ENCODE measurements at regions not wholly inside any gene's neighbourhood (a gene's known extent, or its start where the extent isn't known, plus 50 kb on each side); places are given as distances from the start of the nearest gene placed in this dataset.

- no peak overlapping the region for H2AFZ ChIP-seq (ENCODE audit: low read length)
- TF ChIP-seq, protein P1, sequence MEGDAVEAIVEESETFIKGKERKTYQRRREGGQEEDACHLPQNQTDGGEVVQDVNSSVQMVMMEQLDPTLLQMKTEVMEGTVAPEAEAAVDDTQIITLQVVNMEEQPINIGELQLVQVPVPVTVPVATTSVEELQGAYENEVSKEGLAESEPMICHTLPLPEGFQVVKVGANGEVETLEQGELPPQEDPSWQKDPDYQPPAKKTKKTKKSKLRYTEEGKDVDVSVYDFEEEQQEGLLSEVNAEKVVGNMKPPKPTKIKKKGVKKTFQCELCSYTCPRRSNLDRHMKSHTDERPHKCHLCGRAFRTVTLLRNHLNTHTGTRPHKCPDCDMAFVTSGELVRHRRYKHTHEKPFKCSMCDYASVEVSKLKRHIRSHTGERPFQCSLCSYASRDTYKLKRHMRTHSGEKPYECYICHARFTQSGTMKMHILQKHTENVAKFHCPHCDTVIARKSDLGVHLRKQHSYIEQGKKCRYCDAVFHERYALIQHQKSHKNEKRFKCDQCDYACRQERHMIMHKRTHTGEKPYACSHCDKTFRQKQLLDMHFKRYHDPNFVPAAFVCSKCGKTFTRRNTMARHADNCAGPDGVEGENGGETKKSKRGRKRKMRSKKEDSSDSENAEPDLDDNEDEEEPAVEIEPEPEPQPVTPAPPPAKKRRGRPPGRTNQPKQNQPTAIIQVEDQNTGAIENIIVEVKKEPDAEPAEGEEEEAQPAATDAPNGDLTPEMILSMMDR (IDR thresholded peaks at IDR 0.05; ENCODE audit: extremely low read depth, low read depth, low read length), result no peak
- no peaks in the 10 kb centered on the region for H3K9me3 ChIP-seq (ENCODE audit: low read depth, low read length)
- H3K27ac ChIP-seq (ENCODE audit: low read depth, low read length), result no peak overlapping the region
- H3K79me2 ChIP-seq (ENCODE audit: insufficient read depth, low read length), result no peaks in the 10 kb centered on the region
- no peak overlapping the region for H3K4me3 ChIP-seq (ENCODE audit: insufficient read depth, low read length)
- H3K27me3 ChIP-seq (ENCODE audit: insufficient read depth, low read length), result peaks cover 59% of the 10 kb centered on the region
- H3K36me3 ChIP-seq (ENCODE audit: insufficient read depth, low read length), result no peaks in the 10 kb centered on the region
- DNase-seq (ENCODE audit: insufficient read length, low spot score, missing footprints), result no peak
- no peaks in the 10 kb centered on the region for H3K4me1 ChIP-seq (ENCODE audit: insufficient read depth, low read length)
- H3K4me2 ChIP-seq (ENCODE audit: insufficient read depth, low read length), result no peak overlapping the region
- H4K20me1 ChIP-seq (ENCODE audit: insufficient read depth, low read length), result no peaks in the 10 kb centered on the region
Measured at GRCh38 chr20:48266571-48266970, 481.3 kb upstream of the SULF2 start.

GRCh38 chr20:48265791-48266190, 480.5 kb upstream of the SULF2 start:
- no peak overlapping the region for H3K4me3 ChIP-seq (ENCODE audit: insufficient read depth, low read length)
- H3K4me2 ChIP-seq (ENCODE audit: insufficient read depth, low read length), result no peak overlapping the region
- H2AFZ ChIP-seq (ENCODE audit: low read length), result no peak overlapping the region
- no peak for DNase-seq (ENCODE audit: insufficient read length, low spot score, missing footprints)
- H3K36me3 ChIP-seq (ENCODE audit: insufficient read depth, low read length), result no peaks in the 10 kb centered on the region
- TF ChIP-seq, protein P1 (IDR thresholded peaks at IDR 0.05; ENCODE audit: extremely low read depth, low read depth, low read length), result no peak
- H4K20me1 ChIP-seq (ENCODE audit: insufficient read depth, low read length), result no peaks in the 10 kb centered on the region
- H3K27me3 ChIP-seq (ENCODE audit: insufficient read depth, low read length), result peaks cover 59% of the 10 kb centered on the region
- no peaks in the 10 kb centered on the region for H3K79me2 ChIP-seq (ENCODE audit: insufficient read depth, low read length)
- H3K4me1 ChIP-seq (ENCODE audit: insufficient read depth, low read length), result no peaks in the 10 kb centered on the region
- no peaks in the 10 kb centered on the region for H3K9me3 ChIP-seq (ENCODE audit: low read depth, low read length)
- H3K27ac ChIP-seq (ENCODE audit: low read depth, low read length), result no peak overlapping the region

- H3K9me3 ChIP-seq (ENCODE audit: low read depth, low read length), result no peaks in the 10 kb centered on the region
- H3K4me3 ChIP-seq (ENCODE audit: insufficient read depth, low read length), result no peak overlapping the region
- no peaks in the 10 kb centered on the region for H3K79me2 ChIP-seq (ENCODE audit: insufficient read depth, low read length)
- H3K27me3 ChIP-seq (ENCODE audit: insufficient read depth, low read length), result peaks cover 44% of the 10 kb centered on the region
- TF ChIP-seq, protein P1 (IDR thresholded peaks at IDR 0.05; ENCODE audit: extremely low read depth, low read depth, low read length), result no peak
- no peaks in the 10 kb centered on the region for H4K20me1 ChIP-seq (ENCODE audit: insufficient read depth, low read length)
- no peaks in the 10 kb centered on the region for H3K36me3 ChIP-seq (ENCODE audit: insufficient read depth, low read length)
- H3K4me1 ChIP-seq (ENCODE audit: insufficient read depth, low read length), result no peaks in the 10 kb centered on the region
- DNase-seq (ENCODE audit: insufficient read length, low spot score, missing footprints), result no peak
- no peak overlapping the region for H2AFZ ChIP-seq (ENCODE audit: low read length)
- H3K27ac ChIP-seq (ENCODE audit: low read depth, low read length), result no peak overlapping the region
- no peak overlapping the region for H3K4me2 ChIP-seq (ENCODE audit: insufficient read depth, low read length)
Measured at GRCh38 chr20:48262955-48263354, 477.7 kb upstream of the SULF2 start.

DNA sequence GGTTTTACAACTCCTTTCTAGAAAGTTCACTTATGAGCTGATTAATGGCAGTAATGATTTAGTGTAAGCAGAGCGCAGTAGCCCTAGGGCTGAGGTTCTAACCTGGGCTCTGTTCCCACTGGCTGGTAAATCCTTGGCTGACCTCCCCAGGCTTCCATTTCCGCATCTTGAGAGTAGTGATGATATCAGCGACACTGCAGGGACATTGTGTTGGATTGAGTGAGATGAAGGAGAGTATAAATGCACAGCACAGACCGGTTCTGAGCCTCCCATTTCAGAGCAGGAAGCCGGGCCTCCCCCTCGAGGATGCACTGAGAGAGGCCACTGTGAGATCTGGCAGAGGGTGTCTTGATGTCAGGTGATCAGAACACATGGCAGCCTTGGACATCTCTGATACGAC, 477.2 kb upstream of the SULF2 start:
- H3K27ac ChIP-seq (ENCODE audit: low read depth, low read length), result no peak overlapping the region
- no peak overlapping the region for H2AFZ ChIP-seq (ENCODE audit: low read length)
- H3K27me3 ChIP-seq (ENCODE audit: insufficient read depth, low read length), result peaks cover 43% of the 10 kb centered on the region
- no peaks in the 10 kb centered on the region for H4K20me1 ChIP-seq (ENCODE audit: insufficient read depth, low read length)
- no peak overlapping the region for H3K4me3 ChIP-seq (ENCODE audit: insufficient read depth, low read length)
- no peak overlapping the region for H3K4me2 ChIP-seq (ENCODE audit: insufficient read depth, low read length)
- no peaks in the 10 kb centered on the region for H3K79me2 ChIP-seq (ENCODE audit: insufficient read depth, low read length)
- H3K4me1 ChIP-seq (ENCODE audit: insufficient read depth, low read length), result no peaks in the 10 kb centered on the region
- no peak for DNase-seq (ENCODE audit: insufficient read length, low spot score, missing footprints)
- no peaks in the 10 kb centered on the region for H3K36me3 ChIP-seq (ENCODE audit: insufficient read depth, low read length)
- no peaks in the 10 kb centered on the region for H3K9me3 ChIP-seq (ENCODE audit: low read depth, low read length)
- TF ChIP-seq, protein P1 (IDR thresholded peaks at IDR 0.05; ENCODE audit: extremely low read depth, low read depth, low read length), result no peak

Data from osteoblast (primary cell).